HK-2 (cell line): ENCODE measurements at regions not wholly inside any gene's neighbourhood (a gene's known extent, or its start where the extent isn't known, plus 50 kb on each side); places are given as distances from the start of the nearest gene placed in this dataset.
"Not testable (repeated sequence)": the region's sequence is repeated elsewhere in the genome, so short reads cannot be mapped to it uniquely, and the experiment has no call there.

ENCODE experiments used
- DNase-seq: peaks from one replicate; pipeline ENCODE4 v3.0.0-alpha.2; 2018; ENCODE audit not compliant: unreplicated experiment

DNA sequence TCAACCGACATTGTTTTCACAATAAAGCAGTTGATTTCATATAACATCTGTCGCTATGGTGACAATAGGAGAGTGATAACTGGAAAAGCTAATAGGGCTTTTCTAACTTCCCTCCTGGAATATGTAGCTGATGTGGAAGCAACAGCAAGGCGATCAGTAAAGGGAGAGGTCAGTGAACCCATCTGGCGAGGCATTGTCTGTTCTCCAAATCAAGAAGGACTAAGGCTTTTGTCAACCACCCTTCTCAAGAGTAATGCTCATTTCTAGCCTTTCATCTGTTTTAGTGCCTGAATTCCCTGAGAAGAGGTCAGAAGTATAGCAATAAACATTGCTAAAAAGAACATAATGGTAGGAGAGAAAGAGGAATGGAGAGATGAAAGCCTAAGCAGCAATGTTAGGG, 201.3 kb downstream of the AKAP7 start:
- DNase-seq = no peak

DNA sequence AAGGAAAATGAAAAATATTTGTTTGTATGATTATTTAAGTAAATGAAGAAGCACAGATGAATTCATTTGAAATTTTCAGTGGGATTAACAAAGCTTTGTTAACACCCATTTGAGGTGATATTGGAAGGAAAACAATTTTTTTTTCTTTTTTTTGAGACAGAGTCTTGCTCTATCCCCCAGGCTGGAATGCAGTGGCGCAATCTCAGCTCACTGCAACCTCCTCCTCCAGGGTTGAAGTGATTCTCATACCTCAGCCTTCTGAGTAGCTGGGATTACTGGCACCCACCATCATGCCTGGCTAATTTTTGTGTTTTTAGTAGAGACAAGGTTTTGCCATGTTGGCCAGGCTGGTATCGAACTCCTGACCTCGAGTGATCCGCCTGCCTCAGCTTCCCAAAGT, 211.6 kb downstream of the AKAP7 start:
- not testable (repeated sequence) for DNase-seq

DNA sequence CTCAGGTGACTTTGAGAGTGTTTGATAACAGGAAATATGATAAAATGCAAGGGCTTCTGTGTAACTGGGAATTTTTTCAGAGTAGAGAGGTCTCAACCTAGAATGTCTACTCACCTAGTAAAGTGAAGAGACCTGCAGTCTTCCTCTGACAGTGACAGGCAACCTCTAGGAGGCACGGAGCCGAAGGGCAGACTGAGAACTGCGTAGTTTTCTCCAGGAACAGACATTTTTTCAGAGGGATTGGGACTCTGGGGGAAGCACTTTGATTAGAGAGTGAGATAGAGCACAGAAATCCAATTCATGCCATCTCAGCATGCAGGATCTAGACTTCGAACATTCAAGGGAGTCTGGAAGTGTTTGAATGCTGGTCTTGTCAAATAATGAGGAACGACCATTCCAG, 213.3 kb downstream of the AKAP7 start:
- no peak for DNase-seq

DNA sequence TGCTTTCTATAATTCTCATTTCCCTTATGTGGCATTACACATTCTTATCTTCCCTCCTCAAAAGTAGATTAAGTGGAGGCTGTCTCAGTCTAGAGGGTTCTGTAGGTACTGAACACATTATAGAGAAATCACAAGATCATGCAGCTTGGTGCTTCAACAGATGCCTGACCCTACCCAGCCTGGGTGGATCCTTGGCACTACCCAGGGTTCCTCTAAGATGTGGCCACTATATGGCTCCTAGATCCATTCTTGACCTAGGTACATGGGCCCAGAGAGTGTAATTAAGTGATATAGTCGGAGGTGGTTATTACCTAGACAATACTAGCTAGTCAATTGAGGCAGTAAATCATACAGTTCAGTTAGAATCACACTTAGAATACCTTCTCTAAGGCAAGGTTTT, 213.9 kb downstream of the AKAP7 start:
- DNase-seq = no peak

DNA sequence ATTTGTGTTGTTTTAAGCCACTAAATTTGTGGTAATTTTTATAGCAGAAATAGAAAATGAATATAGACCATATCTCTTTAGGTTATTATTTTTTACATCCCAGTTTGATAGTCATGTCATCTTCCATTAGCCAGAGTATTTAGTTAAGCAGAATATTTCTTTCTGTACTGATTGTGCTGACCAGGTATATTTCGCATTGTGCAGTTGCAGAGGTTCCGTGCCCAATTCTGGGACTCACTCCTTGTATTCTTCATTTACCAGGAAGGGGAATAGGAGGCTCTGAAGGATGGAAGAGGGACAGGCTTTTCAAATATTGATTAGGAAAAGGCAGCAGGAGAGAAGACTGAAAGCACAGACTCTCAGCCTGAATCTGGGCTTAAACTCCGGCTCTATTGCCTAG, 217.8 kb downstream of the AKAP7 start:
- no peak for DNase-seq

DNA sequence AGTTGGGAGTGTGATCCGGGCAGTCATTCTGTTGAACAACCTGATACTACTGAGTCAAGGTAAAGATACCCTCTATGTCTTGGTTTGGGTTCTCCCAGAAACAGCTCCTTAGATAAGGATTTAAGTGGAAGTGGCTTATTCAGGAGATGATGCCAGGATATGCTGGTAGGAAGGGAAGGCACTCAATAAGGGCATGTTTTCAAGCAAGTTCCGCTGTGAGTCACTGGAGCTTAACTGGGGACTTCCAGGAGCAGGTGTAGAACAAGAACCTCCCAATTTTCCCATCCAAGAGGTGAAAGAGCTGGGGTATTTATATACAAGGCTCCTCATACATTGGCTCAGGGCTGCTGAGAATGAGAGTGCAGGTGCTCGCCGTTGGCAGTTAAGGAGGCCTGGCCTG, 218.6 kb downstream of the AKAP7 start:
- DNase-seq = no peak

DNA sequence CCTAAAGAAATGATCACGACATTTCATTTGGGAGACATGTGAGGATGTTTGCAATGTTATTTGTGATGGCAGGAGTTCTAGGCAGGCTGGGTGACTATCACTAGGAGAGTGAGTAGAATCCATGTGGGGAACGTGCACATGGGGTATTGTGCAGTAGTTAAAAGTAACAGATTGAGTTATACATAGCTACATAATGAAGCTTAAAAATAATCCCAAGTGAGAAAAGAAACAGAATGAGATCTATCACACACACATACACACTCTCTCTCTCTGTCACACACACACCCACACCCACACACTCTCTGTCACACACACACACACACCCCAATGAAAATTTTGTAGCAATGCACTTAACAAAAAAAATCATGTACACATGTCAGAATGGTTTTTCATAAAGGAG, 218.7 kb upstream of the ARG1 start:
- DNase-seq = no peak

DNA sequence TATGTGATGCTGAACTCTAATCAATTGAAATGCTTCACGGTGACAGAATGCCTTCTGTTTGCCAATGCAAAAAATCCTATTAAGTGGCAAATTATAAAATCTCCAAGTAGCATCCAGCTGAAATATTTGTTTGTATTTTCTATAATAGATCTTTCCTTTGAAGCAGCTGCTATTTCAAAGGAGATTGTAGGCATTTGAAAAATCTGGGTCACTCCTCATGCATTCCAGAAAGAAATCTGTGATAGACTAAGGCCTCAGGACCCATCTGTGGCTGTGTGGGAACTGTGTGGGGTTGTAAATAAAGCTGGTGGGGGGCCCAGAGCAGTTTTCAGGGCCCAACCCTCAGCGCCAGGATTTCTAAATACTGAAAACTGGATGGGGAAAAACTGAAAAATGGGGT, 216.9 kb upstream of the ARG1 start:
- no peak for DNase-seq

DNA sequence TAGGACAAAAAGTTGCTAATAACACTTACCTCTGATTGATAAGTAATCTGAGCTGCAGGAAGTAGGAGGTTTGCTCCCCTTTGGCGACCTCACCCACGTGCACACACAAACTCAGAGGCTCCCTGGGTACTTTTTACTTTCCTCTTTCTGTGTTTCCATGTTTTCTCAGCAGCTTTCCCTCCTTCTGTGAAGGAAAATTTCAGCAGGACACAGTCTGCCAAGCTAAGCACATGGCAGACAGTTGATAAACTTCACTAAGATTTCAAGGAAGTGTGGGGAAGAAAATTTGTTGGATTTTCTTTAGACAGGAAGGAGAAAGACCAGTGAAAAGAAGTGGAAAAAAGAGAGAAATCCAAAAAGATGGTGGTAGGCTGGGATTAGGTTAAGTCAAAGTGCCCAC, 215.5 kb upstream of the ARG1 start:
- no peak for DNase-seq

DNA sequence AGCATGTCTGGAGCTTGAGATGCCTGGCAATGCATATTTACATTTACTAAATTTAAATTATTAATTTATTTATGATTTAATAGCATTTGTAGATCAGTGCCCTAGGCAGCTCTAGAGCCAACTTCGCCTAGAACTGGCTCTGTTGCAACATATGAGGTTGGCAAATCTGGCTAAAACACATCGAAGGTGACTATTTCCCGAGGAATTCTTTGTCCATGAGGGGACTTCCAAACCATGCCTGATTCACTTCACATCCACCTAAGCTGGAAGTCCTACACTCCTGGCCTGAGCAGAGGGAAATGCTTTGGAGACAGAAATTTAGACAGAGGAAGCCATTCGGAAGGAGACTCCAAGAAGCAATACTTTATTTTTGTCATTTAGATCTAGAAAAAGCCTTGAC, 211.0 kb upstream of the ARG1 start:
- DNase-seq = no peak

DNA sequence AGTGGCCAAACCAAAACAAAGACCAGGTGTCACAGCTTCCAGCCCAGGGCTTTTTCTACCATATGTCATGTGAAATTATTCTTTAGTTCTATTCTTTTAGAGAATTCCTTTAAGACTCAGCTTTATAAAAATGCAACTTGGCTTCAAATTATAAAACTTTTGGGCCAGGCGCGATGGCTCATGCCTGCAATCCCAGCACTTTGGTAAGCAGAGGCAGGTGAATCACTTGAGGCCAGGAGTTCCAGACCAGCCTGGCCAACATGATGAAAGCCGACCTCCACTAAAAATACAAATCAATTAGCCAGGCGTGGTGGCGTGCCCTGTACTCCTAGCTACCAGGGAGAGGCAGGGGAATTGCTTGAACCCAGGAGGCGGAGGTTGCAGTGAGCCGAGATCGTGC, 210.3 kb upstream of the ARG1 start:
- DNase-seq = no peak

DNA sequence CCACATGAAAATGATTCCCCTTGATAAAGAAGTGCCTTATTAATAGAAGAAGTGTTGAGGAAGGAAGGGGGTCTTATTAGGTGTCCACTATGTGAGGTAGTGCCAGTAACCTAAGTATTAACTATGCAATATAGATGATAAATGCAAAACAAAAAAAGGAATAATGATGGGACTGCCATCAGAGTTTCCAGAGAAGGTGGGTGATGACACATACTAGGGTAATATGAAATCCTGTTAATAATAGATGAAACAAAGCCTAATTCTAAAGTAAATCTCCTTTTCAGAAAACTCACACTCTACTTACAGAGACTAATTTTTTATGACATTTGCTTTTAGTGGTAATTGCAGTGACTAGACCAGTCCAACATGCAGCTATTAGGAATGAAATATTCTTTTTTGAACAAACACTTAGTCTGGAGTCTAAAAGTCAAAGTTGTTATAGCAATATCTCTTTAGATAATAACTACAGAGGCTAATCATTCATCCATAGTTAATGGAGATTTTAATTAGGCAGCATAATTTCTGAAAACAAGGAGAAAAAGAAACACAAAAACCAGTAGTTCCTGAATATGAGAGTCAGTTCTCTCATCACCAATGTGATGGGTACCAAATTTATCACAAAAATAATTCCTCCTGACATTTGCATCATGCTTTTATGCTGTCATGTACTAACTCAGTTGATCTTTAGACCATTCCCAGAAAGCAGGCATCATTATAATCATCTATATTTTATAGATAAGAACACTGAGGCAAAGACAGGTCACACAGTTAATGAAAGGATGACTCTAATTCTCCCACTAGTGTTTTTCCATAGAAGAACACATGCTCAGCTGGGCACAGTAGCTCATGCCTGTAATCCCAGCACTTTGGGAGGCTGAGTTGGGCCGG, 208.8 kb upstream of the ARG1 start:
- DNase-seq = no peak

DNA sequence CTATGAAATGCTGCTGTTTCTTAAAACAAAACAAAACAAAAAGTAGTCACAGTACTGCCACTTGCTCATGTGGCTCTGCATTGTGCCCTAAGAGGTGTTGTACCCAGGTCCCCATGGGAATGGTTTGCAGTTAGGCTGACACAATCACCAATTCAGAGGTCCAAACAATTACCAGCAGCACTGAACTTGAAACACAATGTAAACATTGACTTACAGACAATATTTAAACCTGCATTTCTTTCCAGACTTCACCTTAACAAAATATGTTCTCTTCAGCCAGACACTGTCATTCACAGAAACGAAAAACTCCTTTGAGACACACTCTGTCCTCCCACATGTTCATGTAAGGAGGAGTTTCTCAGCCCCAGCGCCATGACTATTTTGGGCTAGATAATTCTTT, 206.8 kb upstream of the ARG1 start:
- DNase-seq = no peak

DNA sequence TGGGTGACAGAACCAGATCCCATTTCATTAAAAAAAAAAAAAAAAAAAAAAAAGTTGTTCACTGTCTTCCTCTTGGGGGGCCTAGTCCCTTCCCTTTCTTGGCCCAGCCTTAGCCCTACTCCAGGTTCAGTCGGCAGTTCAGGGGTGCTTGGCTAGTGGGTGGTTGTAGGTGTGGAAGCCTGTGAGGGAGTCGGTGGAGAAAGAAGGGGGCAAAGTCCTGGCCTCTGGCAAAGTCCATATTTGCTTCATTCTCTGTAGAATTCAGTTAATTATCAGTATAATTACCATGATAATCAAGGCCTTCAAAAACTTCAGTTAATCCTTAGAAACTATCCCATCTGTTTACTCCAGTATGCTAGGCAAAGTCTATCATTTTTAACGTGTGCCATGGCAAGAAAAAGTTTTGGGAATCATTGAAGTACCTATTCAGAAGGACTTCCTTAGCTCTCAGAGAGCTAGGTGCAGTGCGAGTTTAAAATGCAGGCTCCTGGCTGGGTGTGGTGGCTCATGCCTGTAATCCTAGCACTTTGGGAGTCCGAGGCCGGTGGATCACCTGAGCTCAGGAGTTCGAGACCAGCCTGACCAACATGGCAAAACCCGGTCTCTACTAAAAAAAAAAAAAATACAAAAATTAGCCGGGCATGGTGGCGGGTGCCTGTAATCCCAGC, 205.7 kb upstream of the ARG1 start:
- no peak for DNase-seq

DNA sequence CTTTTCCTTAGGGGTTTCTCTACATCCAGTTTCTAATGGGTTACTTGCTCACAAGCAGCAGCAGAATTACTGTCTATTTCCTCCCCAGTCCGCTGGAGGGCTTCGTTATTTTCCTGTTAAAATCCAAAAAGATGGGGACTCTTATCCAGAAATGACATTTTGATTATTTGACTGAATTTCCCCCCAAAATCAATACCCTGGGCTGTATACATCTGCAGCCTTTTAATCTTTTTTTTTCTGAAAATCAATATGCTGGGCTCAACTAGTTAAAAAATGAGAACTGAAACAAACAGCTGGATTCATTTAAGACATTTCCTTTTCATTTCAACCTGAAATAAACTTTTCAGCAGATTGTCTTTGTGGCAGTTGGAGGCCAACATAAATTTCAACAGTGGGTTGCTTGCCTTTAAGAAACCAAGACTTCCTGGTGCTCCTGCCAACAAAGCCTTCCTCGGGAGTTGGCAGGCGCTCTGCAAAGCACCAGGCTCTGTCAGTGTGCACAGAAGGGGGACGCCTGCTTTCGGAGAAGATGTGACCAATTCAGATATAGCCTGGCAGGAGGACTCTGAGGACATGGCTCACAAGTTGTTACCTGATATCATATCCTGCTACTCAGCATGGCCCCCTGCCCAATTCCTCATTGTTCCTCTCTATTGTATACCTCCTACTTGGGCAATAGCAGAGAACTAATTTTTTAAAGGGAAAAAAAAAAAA, 204.7 kb upstream of the ARG1 start:
- DNase-seq = no peak

DNA sequence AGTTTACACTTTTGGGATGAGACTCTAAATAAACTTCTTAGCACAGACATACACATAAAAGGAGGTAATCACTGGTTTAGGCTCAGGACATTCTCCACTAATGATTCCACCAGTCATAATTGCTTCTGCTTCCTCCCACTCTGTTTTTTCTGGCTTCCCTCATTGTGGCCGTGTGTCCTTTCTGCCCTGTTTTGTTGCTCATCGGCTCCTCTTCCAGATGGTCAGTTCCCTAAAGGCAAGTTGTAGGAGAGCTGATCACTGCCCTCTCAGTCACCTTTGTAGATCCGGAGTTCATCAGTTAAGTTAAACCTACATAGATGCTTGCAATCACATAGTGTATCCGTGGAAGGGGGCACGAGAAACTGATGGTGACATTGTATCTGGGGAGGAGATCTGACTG, 200.5 kb upstream of the ARG1 start:
- no peak for DNase-seq

DNA sequence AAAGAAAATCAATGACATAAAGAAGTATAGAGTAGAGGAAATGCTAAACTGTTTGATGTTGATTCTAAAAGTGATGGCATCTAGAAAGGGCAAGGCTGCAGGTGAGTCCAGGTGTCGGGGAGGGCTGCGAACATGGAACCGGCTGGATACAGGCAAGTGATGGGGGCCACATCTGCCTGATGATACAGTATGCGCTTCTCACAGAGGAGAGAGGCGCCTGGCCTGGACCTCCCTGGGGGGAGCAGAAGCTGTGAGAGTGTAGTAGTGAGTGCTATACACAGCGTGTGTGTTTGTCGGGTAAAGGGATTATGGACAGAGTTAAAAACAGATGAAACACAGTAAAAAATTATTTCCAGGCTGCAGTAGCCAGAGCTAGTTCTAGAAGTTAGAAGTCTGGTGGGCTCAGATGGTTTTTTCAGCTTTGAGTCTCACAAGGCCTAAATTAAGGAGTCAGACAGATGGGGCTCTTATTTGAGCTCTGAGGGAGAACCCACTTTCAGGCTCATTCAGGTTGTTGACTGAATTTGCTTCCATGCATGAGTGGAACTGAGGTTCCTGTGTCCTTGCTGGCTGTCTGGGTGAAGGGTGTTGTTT, 195.8 kb upstream of the ARG1 start:
- DNase-seq = no peak

DNA sequence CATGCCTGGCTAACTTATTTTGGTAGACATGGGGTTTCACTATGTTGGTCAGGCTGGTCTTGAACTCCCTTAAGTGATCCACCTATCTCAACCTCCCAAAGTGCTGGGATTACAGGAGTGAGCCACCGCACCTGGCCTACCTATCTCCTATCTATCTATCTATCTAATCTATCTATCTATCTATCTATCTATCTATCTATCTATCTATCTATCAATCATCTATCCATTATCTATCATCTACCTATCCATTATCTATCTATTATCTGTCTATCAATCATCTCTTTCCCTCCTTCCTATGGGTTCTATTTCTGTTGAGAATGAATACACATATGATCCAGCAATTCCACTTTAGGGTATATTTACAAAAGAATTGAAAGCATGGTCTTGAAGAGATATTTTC, 194.2 kb upstream of the ARG1 start:
- DNase-seq = no peak

DNA sequence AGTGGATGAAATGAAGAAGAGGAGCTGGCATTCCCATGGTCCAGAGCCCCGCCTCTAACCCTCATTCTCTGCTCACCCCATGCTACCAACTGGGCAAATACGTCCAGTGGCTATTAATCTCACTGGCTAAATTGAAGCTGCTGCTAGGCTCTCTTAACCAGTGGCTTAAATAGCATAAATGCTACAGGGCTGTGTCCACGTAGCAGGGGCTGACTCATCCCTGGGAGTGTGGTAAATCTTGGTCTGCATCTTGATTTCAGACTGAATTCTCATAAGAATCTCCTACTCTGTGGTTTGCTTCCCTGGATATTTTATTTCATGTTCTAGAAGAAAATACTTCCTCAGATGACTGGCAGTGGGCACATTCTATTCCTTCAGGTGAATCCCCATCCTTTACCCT, 193.1 kb upstream of the ARG1 start:
- no peak for DNase-seq

DNA sequence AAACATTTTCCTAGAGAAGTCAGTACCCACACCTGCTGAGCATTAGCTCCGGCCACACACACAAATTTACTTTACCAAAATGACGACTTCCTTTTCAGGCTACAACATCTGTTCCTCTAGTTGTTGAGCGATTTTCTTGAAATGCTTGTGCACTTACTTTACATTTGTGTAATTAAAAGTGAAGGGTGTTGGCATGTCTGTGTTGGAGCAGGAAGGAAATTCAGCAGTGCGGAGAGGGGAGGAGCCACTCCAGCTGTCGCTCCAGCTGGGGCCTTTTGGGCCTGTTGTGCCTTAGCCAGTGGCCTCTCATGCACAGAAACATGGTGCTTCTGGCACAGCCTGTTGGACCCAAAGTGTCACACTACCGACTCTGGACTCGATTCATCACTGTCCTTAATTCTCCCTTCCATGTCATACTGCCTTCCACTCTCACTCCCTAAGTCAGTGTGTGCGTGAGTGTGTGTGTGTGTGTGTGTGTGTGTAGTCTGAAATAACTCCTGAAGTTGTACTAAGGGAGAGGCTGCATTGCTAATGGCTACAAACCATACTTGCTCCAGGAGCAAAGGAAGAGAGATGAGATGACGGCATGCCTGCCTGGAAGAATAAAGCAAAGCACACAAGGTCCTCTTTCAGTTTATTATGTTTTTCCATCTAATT, 191.8 kb upstream of the ARG1 start:
- no peak for DNase-seq

DNA sequence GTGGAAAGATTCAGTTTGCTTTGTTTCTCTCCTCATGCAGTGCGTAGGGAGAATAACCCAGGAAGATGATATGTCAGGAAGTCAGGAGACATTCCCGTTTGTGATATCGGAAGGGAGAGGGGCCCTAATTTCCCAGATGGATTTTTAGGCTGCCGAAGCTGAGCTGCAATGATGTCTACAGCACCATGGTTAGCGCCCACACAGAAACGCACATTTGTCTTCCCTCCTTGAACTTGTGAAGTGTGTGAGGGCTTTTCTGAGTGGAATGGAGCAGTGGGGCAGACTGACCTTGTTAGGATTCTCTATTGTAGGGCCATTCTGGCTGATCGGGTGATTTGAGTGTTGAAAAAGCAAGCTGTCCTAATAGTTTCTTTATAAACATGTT, 191.3 kb upstream of the ARG1 start:
- no peak for DNase-seq

DNA sequence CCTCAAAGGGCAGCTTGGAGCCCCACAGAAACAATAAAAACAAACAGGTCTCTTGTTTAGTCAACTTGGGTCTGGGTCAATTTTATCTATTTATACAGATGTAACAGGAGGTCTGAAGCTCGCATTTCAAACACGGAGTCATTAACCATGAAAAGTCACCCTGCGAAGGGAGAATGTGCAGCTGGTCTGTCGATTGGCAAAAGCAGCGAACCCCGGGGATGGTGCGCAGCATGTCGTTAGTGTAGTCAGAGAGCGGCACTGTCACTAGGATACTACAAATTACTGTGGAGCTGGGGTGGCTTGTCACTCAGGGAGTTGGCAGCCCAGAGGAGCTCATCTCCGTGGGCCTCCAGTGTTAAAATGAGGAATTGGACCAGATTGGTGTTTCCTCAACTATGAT, 190.4 kb upstream of the ARG1 start:
- no peak for DNase-seq
